CD4-positive, alpha-beta T cell treated with Interleukin-4 for 4 hours (primary cell): ENCODE measurements at regions not wholly inside any gene's neighbourhood (a gene's known extent, or its start where the extent isn't known, plus 50 kb on each side); places are given as distances from the start of the nearest gene placed in this dataset.
A peak's percentile ranks its signal among the peaks of the same experiment; 100 is the strongest.
"Not testable (repeated sequence)": the region's sequence is repeated elsewhere in the genome, so short reads cannot be mapped to it uniquely, and the experiment has no call there.

Experiments
- DNase-seq: peaks from one replicate; pipeline ENCODE4 v3.0.0-alpha.2; 2020

DNA sequence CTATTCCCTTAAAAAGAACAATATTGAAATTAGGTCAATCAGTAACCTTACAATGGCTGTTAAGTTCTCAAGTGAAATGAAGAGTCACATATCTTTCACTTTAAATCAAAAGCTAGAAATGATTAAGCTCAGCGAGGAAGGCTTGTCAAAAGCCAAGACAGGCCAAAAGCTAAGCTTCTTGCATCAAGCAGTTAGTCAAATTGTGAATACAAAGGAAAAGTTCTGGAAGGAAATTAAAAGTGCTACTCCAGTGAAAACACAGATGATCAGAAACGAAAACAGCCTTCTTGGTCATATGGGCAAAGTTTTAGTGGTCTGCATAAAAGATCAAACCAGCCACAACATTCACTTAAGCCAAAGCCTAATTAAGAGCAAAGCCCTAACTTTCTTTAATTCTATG lies 402.6 kb upstream of the ZEB2 start:
- DNase-seq, result no peak

DNA sequence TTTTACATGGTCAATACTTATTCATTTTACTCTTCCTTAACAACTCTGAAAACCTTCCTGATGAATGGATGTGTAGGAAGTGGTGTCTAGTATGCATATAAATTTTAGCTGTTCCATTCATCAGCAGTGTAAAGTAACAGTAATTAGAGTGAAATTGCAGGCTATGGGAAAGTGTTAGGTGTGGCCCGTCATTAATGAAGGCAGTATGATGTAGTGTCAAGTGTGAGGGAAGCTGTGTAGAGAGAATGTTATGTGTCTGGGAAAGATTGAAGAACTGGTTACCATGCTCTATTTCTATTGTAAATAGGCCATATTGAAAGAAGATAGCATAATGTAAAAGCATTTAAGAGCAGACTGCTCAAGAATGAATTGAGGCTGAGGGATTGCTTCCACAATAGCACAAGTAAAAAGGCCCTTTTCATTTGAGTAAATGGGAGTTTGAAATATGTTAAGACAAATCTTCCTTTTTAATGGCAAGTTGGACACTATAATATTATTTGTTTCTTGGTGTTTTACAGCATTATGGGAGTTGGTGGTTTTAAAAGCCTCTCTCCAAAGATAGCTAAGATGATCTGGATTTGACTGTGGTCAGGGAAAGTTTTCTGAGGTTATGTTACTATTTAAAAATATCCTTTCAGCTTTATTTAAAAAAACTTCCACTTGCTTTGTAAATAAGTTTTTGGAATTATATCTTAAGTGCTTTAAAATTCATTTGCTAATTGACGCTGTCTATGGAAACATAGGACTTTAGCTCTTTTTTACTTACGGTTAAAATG lies 401.0 kb upstream of the ZEB2 start:
- DNase-seq, result no peak

DNA sequence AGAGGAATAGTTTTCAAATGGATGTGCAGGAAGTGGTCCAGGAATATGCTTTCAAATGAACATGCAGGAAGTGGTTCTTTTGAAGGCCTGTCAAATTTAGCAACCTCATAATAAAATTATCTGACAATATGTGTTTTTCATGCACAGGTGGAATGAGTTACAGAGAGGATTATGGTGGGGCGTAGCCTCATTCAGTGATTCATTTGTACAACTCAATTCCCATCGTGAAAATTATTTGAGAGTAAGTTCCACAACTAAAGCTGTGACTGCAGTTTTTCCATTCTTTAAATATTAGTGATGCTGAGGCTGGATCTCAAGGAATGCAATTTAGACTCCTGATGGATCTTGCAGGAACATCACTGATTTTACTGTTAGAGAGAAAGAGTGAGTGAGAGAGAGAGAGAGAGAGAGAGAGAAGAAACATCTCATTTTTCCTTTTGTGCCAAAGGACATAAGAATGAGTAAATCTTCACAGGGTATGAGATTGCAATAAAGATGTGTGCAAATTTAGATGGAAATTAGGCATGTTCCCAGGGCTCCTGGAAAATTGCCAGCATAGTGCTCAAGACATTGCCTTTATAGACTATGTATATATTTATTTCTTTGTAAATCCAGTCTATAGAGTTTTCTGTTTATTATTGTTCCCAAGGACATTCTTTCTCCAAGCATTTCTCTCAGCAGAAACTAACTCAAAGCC lies 394.9 kb upstream of the ZEB2 start:
- no peak for DNase-seq

GRCh38 chr2:144914113-144914512 lies 394.2 kb upstream of the ZEB2 start:
- DNase-seq, result no peak

- no peak for DNase-seq
Observed at GRCh38 chr2:144912206-144912605, 392.3 kb upstream of the ZEB2 start.

DNA sequence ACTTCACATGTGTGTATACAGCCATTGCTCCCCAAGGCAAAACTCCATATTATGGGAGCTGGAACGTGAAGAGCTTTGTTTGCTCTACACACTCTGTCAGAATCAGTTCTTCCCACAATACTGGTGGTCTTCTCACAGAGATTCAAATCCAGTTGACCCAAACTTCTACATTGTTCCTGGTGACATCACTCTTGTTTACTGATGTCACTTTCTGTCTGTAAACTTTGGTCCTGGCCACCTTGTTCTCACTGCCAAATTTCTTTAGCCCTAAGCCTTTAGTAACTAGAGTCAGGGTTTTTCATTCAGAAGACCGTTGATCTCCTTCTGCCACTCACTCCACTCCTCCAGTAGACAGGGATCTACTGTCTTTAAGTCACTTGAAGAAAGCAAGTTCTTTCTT lies 386.0 kb upstream of the ZEB2 start:
- DNase-seq, result no peak

GRCh38 chr2:144904612-144905011 lies 384.7 kb upstream of the ZEB2 start:
- DNase-seq, result no peak

DNA sequence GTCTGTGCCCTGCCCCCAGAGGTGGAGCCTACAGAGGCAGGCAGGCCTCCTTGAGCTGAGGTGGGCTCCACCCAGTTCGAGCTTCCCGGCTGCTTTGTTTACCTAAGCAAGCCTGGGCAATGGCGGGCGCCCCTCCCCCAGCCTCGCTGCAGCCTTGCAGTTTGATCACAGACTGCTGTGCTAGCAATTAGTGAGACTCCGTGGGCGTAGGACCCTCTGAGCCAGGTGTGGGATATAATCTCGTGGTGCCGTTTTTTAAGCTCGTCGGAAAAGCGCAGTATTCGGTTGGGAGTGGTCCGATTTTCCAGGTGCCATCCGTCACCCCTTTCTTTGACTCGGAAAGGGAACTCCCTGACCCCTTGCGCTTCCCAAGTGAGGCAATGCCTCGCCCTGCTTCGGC lies 383.1 kb upstream of the ZEB2 start:
- DNase-seq, result not testable (repeated sequence)

- DNase-seq, result not testable (repeated sequence)
Observed at GRCh38 chr2:144901386-144901785, 381.5 kb upstream of the ZEB2 start.

DNA sequence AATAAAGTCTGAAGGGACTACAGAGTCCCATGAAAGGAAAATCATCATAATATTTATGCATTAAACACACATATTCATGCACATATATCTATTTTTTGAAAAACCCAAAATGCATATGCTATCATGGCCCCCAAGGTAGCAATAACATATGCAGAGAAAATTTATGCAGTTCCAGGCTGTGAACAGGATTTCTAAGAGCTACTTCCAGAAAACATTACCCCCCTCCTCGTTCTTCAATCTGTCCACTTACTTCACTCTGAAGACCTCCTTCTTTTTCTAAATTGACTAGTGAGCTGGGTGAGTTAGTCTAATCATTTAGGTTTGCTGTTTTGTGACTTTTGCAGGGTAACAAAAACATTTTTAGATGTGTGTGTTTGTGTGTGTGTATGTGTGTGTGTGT lies 376.4 kb upstream of the ZEB2 start:
- DNase-seq, result no peak

DNA sequence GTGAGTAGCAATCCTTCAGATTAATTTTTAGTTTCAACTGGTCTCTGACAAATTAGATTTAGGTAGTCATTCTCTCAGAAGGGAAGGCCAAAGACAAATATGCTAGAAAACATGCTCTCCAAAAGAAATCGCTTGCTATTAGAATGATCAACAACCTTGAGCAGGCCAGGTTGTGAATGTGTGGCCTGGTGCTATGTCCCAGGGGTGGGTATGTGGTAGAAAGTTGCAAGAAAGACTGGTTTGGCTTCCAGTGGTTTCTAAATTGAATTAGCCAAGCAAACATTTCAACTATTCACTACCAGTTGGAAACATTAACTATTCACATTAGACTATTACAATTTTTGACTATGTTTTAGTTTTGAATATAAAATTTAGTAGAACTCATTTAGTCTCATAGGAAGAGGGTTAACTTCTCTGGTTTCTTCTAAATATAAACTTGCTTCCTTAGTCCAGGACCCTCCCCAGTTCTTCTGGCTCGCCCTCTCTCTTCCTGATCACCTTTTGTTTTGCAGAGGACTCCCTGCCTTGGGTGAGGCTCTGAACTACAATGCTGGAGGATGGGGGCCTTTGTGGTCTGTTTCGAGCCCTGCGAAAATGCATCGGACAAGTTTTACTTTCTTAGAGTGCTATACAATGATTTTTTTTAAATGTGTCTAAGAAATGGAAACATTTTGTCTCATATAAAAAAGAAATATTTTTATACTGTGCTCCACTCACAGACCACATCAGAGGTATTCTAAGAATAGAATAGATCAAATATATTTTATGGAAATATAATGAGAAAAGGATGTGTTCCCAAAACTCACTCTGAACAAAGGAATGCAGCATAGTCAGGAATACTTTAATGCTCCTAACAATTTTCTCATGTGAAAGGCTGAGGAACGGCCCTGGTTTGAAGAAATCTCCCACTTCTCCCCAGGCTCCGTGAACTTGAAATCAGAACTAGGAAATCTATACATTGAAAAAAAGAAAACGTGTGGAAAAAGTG lies 375.0 kb upstream of the ZEB2 start:
- no peak for DNase-seq

DNA sequence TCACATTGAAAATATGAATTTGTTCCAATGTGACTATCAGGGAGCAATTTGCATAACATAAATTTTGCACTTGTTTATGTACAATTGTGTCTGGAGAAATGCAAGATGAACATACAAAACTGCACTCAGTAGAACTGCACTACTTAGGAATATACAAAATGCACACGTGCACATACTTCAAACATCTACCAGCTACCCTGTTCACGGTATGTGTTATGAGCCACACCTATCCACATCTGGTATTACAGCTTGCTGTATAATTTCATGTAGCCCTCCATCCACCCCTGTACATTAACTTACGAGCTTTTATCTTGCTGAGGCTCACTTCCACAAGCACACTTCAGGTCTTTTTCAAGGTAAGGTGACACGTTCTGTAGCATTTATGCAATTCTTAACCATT lies 373.5 kb upstream of the ZEB2 start:
- no peak for DNase-seq

DNA sequence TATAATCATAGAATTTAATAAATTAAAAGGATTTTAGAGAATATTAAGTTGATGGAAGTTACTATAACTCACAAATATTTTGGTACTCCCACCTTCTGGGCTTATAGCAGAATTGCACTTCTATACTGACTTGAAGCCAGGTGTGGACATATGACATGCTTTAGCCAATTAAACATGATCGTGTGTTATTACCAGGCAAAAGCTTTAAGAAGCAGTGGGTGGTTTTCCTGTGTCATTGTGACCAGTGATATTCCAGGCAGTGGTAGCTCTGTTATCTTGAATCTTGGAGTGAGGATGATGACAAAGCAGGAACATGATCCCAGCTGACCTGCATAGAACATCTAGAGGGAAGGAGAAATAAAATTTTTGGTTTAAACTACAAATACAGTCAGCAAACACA lies 370.9 kb upstream of the ZEB2 start:
- peak; percentile 7 for DNase-seq

DNA sequence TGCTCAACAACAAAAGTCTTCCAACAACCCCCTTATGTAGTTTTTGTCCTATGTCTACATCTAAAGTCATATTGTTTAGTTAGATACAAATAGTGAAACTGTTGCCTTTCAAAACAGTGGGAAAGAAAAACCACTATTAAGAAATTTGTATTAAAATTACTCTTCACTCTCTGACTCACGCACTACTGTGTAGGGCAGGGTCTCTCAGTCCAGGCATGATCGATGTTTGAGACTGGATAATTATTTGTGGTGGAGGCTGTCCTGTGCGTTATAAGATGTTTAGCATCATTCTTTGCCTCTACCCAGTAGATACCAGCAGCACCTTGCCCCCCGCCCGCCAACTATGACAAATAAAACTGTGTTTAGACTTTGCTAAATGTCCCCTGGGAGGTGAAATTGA lies 369.4 kb upstream of the ZEB2 start:
- DNase-seq, result no peak

DNA sequence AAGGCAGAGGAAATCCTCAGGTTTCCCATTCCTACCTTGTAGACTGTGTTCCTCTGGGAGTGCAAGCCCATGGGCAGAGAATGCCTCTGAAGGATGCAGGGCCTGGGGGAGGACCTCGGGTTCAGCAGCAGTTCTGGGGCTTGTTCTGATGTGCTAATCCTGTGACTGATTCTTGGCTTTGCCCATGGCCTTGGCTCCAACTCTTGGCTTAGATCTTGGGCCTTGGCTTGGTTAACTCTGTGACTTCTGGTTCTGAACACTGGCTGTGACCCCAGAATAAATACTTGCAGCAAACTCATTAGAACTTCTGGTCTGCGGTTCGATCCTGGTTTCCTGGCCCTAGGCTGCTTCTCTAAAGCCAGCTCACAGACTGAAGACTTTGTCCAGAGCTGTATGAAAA lies 366.9 kb upstream of the ZEB2 start:
- DNase-seq, result no peak

DNA sequence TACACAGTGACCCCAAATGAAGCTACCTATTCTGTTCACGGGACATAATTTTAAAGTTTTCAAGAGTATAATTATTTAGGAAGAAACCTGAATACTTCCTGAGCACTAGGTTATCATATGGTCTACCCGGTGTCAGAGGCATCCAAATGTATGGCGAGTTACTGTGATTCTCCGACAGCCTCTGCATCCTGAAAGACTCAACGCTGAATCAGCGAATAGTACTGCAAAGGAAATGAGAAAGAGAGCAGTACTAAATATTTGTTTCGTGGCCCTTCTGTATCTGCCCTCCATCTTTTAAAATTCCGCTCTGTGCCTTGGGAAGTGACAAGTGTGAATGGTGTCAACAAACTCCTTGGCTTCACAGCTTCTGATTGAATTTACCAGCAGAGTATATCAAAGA lies 358.0 kb upstream of the ZEB2 start:
- no peak for DNase-seq

DNA sequence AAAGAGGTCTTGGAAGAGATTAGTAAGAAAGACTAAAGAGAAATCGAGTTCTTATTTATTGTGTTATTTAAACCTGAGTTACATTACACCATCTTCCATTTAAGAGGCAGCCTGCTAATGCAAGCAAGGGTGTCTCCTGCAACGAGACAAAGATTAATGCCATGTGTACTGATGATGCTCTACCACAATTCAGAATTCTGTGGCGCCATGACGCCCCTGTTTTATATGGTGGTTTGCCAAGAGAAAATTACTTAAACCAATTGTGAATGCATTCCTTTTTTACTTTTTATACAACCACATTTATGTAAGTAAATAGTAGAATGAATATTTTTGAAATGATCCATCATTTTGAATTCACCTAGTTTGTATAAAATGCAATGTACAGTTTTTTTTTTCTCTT lies 356.1 kb upstream of the ZEB2 start:
- DNase-seq, result no peak

GRCh38 chr2:144875290-144875969 lies 355.5 kb upstream of the ZEB2 start:
- no peak for DNase-seq

DNA sequence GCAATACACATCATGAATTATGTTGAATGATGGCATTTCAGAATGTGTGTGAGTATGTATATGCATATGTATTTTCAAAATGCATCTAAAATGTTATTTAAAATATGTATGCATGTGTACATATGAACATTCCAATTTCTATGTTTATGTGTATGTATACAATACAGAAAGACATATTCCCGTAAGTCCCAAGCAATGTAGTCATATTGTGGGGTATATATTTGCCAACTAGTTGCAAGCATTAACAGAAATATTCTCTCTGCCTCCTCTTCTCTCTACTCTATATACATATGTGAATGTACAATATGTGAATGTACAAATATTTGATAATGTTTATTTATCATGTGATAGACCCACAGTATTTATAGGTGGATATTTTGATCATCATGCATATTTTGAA lies 345.8 kb upstream of the ZEB2 start:
- DNase-seq, result no peak

DNA sequence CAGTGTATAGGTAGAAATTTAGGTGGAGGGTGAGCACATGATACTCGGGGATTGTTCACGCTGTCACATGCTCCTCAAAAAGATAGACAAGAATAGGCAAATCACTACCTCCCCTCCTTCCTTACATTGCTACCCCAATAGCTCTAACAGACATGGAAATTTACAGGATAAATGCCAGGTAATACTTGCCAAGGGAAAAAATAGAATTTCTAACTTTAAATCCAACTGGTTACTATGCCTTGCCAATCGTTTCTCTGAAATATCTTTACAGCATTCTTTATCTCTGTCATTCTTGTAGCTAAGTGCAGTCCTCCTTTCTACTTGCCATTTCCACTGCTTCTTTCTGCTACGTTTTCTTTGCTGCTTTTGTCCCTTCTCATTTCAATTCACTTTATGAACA lies 339.8 kb upstream of the ZEB2 start:
- DNase-seq, result no peak

- no peak for DNase-seq
Observed at GRCh38 chr2:144858211-144858610, 338.3 kb upstream of the ZEB2 start.

GRCh38 chr2:144854596-144854995 lies 334.7 kb upstream of the ZEB2 start:
- no peak for DNase-seq

DNA sequence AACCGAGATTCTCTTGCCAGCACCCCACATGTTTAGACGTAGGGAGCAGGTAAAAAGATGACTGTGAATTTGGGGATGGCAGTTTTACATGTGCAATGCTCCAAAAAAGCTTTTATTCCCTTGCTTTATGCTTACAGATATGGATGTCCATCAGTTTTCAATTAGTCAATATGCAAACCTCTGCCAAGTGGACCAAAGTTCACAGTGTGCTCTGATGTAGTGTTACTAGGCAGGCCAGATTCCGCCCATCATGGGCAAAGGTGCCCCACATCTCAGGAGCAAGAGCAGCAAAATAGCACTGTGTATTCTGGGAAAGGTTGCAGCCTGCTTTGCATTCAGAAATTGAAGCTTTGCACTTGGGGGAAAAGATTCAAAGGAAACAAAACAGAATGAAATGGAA lies 329.7 kb upstream of the ZEB2 start:
- no peak for DNase-seq
